ENCODE measurements at regions not wholly inside any gene's neighbourhood (a gene's known extent, or its start where the extent isn't known, plus 50 kb on each side); places are given as distances from the start of the nearest gene placed in this dataset.
"Not testable (repeated sequence)": the region's sequence is repeated elsewhere in the genome, so short reads cannot be mapped to it uniquely, and the experiment has no call there.

DNA sequence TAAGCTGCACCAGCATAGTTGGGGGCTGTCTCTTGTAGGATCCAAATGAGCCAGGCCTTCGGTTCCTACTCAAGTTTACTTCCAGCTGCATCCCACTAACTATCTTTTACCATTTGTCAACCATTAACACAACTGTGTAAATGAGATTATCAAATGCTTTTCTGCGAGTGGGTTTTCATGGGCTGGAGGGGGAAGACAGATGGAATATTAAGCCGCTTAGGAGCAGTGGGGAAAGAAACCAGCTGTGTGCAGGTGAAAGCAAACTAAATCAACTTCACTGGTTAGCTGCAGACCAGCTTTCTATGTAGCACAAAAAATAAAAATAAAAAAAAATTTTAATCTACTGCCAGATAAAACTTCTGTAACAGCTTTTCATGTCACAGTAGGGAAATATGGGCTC lies 100.8 kb upstream of the FOXN2 start:
- DNase-seq (ENCODE audit: low read depth in 2 of 3, low spot score in 1 of 3), result no peak

DNA sequence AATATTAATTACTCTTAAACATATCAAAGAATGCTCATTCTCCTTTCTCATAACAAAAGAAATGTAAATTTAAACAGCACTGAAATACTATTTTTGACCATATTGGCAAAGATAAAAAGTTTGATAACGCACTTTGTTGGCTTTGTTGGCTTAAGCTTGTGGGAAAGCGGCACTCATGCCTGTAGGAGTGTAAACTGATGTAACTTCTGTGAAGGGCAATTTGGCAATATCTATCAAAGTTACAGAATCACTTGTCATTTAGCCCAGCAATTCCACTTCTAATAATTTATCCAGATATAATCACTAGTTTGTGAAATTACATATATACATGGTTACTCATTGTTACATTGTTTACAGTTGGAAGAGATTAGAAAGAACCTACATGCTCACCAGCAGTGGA lies 96.3 kb upstream of the FOXN2 start:
- DNase-seq (ENCODE audit: low read depth in 2 of 3, low spot score in 1 of 3), result no peak

DNA sequence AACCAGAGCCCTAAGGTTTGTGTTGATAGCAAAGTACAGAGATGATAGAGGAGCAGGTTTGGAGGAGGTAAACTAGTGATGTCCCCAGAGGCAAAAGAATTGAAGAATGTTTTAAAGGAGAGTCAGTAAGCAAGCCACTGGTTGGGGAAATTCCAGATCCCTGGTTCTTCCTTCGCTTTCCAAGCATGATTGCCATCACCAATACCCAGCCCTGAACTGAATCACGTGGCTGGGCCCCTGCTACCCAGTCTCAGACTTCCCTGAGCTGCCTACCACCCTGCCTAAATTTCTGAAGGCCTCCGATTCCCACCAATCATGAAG lies 95.3 kb upstream of the FOXN2 start:
- no peak for DNase-seq (ENCODE audit: low read depth in 2 of 3, low spot score in 1 of 3)

DNA sequence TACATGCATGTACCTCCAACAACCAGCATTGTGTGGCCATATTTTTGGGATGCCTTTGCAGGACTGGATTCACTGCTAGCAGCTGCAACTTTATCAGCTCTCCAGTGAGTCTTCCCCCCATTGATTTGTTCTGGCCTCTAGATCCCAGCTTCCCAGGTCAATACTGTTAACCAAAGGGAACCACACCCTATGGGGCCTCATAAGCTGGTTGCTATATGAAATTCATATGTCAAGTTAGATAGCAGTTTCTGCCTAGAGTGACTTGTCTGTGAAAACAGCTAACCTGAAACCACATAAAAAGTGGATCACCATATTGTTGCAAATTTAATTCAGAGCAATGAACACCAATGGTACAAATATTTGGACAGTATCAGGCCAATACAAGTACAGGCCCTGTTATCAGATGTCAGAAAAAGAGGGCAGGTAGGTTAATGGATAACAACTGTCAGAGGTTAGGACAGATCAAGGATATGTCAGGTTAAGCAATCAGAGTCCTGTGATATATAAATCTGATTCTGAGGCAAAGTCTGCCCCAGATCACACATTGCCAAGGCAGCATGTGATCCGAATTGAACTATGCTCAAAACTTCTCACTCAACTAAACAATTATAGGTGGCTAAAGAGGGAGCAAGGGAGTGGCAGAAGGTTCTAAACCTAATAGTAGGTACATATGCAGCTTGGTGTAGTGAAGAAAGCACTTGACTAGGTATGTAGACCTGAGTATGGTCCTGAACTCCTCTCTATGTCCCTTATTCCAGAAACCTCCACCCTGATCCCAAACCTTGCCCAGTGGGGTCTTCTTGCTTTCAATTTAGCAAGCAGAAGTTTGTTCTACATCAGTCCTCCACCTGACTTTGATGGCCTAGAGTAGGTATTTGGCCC lies 94.7 kb upstream of the FOXN2 start:
- DNase-seq (ENCODE audit: low read depth in 2 of 3, low spot score in 1 of 3), result no peak

DNA sequence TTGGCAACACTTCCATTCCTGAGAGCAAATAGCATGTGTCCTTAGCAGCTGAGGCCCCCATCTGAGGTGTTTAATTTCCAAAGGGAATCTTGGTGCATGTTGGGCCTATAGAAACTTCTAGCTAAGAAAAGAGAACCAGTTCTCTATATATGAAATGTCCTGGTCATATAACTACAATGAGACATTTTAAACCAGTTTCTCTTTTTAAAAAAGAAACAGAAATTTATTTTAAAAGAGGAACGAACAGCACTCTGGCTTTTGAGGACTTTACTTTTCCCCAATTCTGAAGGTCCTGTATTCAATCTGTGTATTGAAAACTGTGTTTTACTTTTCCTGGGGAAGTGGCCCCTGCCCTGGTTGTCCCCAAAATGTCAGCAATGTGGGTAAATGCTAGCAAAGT lies 94.0 kb upstream of the FOXN2 start:
- no peak for DNase-seq (ENCODE audit: low read depth in 2 of 3, low spot score in 1 of 3)

DNA sequence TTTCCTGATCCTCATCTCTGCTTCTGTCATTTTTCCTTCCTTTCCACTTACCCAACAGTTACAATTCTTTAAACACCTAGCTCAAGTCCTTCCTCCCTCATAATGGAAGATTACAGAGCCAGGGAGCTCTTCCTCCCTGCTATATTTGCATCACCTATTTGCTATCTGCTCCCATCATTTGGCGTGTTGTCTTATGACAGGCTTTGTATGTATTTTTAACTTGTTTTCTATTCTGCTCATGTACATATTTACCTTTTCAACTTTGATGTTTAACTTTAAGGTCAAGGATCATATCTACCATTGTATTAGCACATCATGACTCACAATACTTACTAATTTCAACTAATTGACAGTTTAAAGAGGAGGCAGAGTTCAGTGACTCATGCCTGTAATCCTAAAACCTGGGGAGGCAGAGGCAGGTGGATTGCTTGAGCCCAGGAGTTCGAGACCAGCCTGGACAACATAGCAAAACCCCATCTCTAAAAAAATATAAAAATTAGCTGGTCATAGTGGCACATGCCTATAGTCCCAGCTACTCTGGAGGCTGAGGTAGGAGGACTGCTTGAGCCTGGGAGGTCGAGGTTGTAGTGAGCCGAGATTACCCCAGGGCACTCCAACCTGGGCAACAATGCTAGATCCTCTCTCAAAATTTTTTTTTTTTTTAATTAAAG lies 92.5 kb upstream of the FOXN2 start:
- DNase-seq (ENCODE audit: low read depth in 2 of 3, low spot score in 1 of 3), result no peak

DNA sequence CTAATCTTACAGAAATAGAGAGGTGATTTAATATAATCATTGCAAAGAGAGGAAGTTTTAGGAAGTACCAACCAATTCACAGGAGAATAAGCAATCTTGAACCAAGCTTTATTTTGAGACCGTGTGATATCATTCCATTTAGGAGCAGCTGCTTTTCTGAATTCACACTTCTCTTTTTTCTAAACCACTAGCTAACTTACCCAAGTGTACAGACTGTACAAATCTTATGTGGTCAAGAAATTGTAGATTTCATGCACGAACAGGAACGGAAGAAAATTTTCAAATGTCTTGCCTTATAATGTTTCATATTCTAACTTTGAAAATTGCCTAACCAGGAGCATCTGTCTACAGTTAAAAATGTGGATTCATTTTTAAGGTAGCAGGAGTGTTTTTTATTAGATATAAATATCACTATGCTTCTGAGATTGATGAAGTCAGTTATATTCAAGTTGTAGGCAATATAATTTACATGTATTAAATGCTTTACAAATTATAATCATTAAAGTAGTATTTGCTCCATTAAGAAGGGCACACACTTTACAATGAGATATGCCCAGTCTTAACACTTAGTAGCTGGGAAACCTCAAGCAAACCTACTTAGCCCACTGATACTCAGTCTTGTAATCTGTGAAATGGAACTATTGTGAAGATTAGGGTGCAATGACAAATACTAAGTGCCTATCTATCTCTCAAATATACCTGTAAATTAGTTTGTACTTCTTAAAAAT lies 86.7 kb upstream of the FOXN2 start:
- no peak for DNase-seq (ENCODE audit: low read depth in 2 of 3, low spot score in 1 of 3)

DNA sequence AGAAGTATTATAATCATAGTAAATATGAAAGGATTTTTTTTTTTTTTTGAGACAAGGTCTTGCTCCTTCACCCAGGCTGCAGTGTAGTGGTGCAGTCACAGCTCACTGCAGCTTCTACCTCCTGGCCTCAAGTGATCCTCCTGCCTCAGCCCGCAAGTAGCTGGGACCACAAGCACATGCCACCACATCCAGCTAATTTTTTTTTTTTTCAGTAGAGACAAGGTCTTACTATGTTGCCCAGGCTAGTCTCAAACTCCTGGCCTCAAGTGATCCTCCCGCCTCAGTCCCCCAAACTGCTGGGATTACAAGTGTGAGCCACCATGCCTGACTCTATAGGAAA lies 86.2 kb upstream of the FOXN2 start:
- DNase-seq (ENCODE audit: low read depth in 2 of 3, low spot score in 1 of 3), result no peak

DNA sequence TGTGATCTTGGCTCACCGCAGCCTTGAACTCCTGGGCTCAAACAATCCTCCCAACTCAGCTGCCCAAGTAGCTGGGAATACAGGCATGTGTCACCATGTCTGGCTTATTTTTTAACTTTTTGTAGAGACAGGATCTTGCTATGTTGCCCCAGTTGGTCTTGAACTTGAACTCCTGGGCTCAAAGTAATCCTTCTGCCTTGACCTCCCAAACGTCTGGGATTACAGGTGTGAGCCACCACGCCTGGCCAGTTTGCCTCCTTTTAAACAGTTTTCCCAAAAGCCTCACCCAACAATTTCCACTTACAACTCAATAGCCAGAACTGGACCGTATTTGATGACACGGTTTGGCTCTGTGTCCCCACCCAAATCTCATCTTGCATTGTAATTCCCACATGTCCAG lies 85.4 kb upstream of the FOXN2 start:
- no peak for DNase-seq (ENCODE audit: low read depth in 2 of 3, low spot score in 1 of 3)

DNA sequence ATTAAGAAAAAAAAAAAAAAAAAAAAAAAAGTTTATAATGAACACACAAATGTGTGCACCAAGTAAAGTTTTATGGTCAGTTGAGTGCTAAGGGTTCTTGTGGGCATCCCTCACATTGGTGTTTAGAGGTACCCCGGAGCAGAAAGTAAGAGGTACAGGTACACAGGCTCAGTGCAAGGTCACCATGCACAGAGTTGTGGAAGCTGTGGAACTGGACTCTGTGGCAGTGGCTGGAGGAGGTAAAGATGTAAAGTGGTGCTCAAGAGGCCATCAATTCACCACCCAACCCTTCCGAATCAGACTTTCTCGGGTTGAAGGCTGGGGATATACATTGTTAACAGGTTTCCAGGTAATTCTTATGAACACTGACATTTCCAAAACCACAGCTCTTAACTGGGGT lies 83.6 kb upstream of the FOXN2 start:
- no peak for DNase-seq (ENCODE audit: low read depth in 2 of 3, low spot score in 1 of 3)

DNA sequence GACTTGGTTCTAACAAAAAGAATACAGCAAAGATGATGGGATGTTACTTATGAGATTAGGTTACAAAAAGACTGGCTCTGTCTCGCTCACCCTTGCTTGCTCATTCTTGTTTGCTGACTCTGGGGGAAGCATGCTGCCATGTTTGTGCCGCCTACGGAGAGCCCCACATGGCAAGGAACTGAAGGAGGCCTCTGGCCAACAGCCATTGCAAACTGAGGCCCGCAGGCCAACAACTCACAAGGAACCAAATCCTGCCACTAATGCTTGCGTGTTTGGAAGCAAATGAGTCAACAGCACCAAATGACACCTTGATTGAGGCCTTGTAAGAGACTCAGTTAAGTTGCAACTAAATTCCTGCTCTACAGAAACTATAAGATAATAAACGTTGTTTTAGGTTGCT lies 82.1 kb upstream of the FOXN2 start:
- DNase-seq (ENCODE audit: low read depth in 2 of 3, low spot score in 1 of 3), result no peak

DNA sequence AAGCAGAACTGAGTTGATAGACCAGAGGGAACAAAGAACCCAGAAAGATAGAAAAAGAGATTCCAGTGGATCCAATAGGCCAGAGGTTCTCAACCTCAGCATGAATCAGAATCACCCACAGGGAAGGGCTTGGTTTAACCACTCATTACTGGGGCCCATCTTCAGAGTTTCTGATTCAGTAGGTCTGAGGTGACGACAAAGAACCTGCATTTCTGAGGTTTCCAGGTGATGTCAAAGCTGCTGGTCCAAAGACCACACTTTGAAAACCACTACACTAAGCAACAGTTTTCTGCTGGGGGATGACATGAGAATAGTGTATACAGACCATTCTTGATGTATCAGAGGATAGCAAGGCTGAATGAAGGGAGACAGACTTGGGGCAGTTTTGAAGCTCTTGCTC lies 81.5 kb upstream of the FOXN2 start:
- peak in 1 of 3 donors; percentile 8 for DNase-seq (ENCODE audit: low read depth in 2 of 3, low spot score in 1 of 3)

DNA sequence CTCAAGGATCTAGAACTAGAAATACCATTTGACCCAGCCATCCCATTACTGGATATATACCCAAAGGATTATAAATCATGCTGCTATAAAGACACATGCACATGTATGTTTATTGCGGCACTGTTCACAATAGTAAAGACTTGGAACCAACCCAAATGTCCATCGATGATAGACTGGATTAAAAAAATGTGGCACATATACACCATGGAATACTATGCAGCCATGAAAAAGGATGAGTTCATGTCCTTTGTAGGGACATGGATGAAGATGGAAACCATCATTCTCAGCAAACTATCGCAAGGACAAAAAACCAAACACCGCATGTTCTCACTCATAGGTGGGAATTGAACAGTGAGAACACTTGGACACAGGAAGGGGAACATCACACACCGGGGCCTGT lies 80.7 kb upstream of the FOXN2 start:
- DNase-seq (ENCODE audit: low read depth in 2 of 3, low spot score in 1 of 3), result not testable (repeated sequence)

DNA sequence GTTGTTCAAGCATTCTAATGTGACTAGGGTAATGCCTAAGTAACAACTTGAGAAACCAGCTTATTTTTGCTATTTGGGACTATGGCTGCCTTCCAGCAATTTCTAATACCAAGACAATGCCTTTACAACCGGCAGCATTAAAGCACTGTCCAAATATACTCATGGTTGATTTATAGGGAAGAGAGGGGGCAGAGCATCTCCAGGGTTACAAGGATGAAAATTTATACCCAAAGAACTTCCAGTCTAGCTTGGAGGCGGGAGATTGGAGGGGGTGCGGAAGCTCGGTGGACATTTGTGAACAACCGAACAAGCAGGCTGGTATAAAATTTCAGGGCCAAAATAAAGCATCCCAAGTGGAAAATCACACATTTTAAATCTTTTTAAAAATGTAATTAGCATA lies 79.4 kb upstream of the FOXN2 start:
- no peak for DNase-seq (ENCODE audit: low read depth in 2 of 3, low spot score in 1 of 3)

DNA sequence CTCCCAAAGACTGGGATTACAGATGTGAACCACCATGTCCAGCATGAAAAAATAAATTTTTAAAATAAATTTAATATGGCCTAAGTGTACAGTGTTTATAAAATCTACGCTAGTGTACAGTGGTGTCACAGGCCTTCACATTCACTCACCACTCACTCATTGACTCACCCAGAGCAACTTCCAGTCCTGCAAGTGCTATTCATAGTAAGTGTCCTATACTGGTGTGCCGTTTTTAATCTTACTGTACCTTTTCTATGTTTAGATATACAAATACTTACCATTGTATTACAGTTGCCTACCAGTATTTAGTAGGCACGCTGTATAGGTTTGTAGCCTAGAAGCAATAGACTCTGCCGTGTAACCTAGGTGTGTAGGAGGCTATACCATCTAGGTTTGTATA lies 76.1 kb upstream of the FOXN2 start:
- DNase-seq (ENCODE audit: low read depth in 2 of 3, low spot score in 1 of 3), result no peak

DNA sequence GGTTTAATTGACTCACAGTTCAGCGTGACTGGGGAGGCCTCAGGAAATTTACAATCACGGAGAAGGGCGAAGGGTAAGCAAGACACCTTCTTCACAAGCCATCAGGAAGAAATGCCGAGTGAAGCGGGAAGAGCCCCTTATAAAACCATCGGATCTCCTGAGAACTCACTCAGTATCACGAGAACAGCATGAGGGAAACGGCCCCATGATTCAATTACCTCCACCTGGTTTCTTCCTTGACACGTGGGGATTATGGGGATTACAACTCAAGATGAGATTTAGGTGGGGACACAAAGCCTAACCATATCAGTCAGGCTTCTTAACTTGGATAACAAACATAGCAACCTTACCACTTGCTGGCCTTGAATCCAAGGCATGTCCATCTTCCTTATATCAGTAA lies 73.6 kb upstream of the FOXN2 start:
- DNase-seq (ENCODE audit: low read depth in 2 of 3, low spot score in 1 of 3), result no peak

DNA sequence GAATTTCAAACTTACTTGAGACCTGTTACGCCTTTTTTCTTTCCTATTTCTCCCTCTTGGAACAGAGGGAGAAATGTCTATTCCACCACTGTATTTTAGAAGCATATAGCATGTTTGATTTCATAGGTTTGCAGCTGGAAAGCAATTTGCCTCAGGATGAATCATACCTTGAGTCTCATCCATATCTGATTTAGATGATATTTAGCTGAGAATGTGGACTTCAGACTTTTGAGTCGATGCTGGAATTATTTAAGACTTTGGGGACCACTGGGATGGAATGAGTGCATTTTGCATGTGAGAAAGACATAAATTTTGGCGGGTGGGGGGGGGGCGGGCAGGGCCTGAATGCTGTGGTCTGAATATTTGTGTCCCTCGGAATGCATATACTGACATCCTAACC lies 67.3 kb upstream of the FOXN2 start:
- no peak for DNase-seq (ENCODE audit: low read depth in 2 of 3, low spot score in 1 of 3)

DNA sequence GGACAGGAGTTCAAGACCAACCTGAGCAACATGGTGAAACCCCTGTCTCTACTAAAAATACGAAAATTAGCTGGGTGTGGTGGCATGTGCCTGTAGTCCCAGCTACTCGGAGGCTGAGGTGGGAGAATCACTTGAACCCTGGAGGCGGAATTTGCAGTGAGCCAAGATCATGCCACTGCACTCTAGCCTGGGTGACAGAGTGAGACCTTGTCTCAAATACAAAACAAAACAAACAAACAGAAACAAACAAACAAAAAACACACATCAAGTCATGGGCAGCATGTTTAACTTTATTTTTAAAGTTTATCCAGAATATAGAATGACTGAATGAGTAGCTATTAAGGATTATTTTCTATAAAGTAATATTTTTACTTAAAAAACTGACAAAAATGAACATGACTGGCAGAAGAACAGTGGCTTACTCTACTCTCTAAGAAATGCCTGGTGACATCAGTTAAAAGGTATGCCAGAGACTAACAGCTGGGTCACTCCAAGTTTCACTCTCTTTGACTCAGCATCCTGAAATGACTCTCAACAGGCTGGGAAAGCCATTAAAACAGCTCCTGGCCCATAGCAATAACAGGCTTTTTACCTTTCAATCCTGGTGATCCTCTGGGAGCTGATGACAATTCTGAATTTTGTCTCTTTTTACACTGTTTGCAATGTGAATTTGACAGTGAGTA lies 66.1 kb upstream of the FOXN2 start:
- DNase-seq (ENCODE audit: low read depth in 2 of 3, low spot score in 1 of 3), result peak in 1 of 3 donors; percentile 11

DNA sequence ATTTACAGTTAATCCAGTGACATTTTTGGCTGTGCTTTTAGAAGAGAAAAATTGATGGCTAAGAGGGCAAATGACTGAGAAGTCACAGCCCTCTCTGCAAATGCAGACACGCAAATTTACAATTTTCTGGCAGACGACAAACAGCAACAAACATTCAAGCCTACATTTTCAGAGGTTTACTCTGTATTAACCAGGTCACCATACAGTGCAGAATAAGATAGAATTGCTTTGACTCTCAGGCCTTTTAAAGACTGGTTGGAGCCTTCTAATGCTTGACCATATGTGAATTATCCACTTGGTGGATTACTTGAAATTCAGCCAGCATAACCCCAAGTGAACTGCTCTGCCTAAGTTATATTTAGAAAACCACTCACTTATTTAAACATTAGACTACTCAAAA lies 65.5 kb upstream of the FOXN2 start:
- no peak for DNase-seq (ENCODE audit: low read depth in 2 of 3, low spot score in 1 of 3)

DNA sequence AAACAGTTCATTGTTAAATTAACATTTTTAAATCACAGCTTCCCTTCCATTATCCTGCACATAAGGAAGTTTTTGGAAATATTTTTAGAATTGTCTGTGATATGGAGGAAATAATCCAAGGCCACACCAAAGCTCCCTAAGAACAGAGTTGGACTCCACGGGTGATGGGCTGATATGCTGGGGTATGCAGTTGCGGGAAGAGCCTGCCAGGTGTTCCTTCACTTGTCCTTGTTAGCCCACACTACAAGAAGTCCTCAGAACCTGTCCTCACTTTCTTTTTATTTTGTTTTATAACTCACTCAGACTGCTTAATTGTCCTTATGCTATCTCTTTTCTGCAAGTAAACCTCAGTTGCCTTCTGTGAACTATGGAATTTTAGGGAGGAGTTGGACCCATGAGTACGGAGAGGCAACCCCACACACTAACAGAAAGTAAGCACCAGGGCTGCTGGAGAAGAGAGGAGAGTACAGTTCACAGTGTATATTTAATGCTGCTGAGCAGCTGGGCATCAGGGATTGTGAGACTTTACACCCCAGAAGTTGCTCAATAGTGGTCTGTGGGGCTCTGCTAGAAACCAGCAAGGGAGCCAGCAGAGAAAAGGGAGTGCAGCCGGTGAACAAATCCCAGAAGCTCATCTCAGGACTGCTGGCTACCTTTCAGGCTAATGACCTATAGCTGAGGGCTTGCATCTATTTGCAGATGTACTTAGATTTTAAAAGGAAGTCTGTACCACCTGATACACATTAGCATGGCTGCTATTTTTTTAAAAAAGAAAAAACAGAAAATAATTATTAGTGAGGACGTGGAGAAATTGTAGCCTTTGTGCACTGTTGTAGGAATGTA lies 64.6 kb upstream of the FOXN2 start:
- DNase-seq (ENCODE audit: low read depth in 2 of 3, low spot score in 1 of 3), result no peak

DNA sequence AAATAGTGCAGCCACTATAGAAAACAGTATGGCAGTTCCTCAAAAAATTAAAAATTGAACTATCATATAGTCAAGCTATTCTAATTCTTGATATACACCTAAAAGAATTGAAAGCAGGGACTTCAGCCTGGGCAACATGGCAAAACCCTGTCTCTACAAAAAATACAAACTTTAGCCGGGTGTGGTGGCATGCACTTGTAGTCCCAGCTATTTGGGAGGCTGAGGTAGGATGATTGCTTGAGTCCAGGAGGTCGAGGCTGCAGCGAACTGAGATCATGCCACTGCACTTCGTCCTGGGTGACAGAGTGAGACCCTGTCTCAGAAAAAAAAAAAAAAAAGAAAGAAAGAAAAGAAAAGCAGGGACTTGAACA lies 64.0 kb upstream of the FOXN2 start:
- no peak for DNase-seq (ENCODE audit: low read depth in 2 of 3, low spot score in 1 of 3)

All from stimulated activated CD4-positive, alpha-beta T cell treated with anti-CD3 and anti-CD28 coated beads, Interleukin-12 subunit alpha, Interleukin-12 subunit beta, amount 100 ng/mL, for 48 hours (primary cell).